NAMALWA (cell line): ENCODE measurements at regions not wholly inside any gene's neighbourhood (a gene's known extent, or its start where the extent isn't known, plus 50 kb on each side); places are given as distances from the start of the nearest gene placed in this dataset.
"Not testable (repeated sequence)": the region's sequence is repeated elsewhere in the genome, so short reads cannot be mapped to it uniquely, and the experiment has no call there.

Experiments
- DNase-seq: peaks from one replicate; pipeline ENCODE4 v3.0.0-alpha.2; 2015; ENCODE audit warnings: low spot score

GRCh38 chrX:10469-11458 is 270.4 kb upstream of the PLCXD1 start:
- DNase-seq = not testable (repeated sequence)

- not testable (repeated sequence) for DNase-seq
Measured at GRCh38 chrX:13821-14443, 267.2 kb upstream of the PLCXD1 start.

GRCh38 chrX:14452-14851 is 266.7 kb upstream of the PLCXD1 start:
- DNase-seq = not testable (repeated sequence)

- not testable (repeated sequence) for DNase-seq
Measured at GRCh38 chrX:18768-19454, 262.3 kb upstream of the PLCXD1 start.

DNA sequence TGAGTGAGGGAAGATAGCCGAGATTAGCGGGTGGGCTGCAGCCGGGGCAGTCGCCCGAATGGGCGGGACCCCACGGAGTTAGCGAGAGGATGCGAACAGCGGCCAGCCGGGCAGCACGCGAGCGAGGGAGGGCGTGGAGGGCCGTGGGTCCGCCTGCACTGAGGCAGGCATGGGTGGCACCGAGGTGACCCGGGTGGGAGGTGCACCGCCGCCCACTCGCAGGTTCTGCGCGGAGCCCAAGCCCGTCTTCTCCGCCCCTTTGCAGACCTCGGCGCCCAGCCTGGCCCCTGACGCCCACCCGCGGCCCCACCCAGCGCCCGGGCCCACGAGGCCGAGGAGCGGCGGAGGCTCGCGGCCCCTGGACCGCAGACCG is 261.7 kb upstream of the PLCXD1 start:
- not testable (repeated sequence) for DNase-seq

DNA sequence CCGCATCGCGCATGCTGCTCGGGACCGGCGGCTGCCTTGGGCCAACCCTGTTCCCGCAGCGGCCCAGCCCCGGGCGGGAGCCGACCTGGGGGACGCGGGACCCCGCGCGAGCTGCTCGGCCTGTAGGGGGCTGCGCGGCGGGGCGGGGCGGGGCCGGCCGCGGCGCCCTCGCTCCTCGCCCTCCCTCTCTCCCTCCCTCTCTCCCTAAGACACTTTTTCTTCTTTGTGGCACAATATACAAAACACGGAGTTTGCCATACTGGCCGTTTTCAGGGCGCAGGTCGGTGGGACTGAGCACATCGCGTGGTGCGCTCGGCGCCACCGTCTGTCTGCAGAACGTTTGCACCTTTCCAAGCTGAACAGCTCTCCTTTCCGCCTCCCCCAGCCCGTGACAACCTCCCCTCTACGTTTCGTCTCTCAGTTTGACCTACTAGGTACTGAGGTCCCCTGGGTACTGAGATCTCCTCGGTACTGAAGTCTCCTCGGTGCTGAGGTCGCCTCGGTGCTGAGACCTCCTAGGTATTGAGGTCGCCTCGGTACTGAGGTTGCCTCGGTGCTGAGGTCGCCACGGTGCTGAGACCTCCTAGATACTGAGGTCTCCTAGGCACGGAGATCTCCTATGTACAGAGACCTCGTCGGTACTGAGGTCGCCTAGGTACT is 261.1 kb upstream of the PLCXD1 start:
- peak; percentile 24 for DNase-seq

DNA sequence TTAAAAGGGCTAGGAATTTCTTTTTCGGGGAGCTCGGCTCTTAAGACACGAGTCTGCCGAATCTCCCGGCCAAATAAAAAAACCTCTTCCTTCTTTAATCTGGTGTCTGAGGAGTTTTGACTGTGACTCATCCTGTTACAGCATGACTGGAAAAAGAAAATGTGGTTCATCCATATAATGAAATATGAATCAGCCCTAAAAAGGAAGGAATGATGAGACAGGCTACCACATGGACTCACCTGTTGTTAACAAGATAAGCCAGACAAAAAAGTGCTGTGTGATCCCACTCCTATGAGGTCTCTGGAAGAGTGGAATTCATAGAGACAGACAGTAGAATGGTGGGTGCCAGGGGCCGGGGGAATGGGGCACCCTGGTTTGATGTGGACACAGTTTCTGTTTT is 257.0 kb upstream of the PLCXD1 start:
- not testable (repeated sequence) for DNase-seq
